GM23338 (cell line): ENCODE measurements at regions not wholly inside any gene's neighbourhood (a gene's known extent, or its start where the extent isn't known, plus 50 kb on each side); places are given as distances from the start of the nearest gene placed in this dataset.

Experiments
- EZH2phosphoT487 ChIP-seq: fragments of 200-600 bp; sonication (generic); IDR thresholded peaks from one replicate; pipeline ENCODE4 v1.8.1; 2018; ENCODE audit warnings: antibody characterized with exemption; ENCODE audit not compliant: unreplicated experiment
- TF ChIP-seq, protein P1 (sequence below), 2 experiments: fragments of 200-600 bp in 1 of 2; sonication (generic) in 1 of 2; conservative IDR thresholded peaks; 2 replicates each; pipeline versions ENCODE4 v1.5.1 to v1.6.1; 2016 to 2017; ENCODE audit warnings: antibody characterized with exemption in 2 of 2, low read depth in 2 of 2, mild to moderate bottlenecking in 2 of 2, moderate library complexity in 1 of 2

DNA sequence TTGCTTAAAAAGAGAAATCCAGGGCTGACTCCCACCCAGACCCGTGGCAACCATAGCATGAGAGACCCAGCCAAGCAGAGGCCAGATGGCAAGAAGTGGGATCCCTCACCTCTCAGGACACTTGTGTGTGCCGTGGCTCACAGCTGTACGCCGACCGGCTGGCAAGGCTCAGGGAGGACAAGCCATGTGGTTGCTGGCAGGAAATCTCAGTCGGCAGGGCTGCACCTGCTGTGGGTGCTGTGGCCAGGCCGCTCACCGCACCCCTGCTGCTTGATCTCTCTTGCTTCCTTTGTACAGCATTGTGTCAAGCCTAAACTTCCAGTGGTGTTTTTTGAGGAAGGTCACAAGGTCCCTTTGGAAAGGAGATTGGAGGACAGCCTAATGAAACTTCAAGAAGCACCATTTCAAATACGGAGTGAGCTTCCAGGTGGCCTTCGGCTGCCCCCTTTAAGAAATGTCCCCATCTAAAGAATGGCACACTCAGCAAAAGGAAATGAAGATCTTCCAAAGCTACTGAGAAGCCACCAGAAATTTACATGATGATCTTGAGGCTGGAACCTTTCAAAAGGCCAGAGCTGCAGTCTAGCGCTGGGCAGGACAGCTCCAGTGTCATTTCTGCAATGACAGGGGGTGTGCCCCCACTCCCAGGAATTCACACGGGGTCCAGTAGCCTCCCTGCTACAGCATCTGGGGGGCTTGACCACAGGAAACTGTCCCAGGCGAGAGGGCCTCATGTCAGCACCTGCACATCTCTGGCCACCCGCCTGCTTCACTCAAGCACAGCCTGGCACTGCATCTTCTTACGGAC, 409.0 kb upstream of the MGMT start:
- TF ChIP-seq, protein P1, sequence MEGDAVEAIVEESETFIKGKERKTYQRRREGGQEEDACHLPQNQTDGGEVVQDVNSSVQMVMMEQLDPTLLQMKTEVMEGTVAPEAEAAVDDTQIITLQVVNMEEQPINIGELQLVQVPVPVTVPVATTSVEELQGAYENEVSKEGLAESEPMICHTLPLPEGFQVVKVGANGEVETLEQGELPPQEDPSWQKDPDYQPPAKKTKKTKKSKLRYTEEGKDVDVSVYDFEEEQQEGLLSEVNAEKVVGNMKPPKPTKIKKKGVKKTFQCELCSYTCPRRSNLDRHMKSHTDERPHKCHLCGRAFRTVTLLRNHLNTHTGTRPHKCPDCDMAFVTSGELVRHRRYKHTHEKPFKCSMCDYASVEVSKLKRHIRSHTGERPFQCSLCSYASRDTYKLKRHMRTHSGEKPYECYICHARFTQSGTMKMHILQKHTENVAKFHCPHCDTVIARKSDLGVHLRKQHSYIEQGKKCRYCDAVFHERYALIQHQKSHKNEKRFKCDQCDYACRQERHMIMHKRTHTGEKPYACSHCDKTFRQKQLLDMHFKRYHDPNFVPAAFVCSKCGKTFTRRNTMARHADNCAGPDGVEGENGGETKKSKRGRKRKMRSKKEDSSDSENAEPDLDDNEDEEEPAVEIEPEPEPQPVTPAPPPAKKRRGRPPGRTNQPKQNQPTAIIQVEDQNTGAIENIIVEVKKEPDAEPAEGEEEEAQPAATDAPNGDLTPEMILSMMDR (conservative IDR thresholded peaks at IDR 0.05; ENCODE audit: low read depth in 2 of 2) = no peak
- TF ChIP-seq EZH2phosphoT487 = no peak
